Upper lobe of left lung (tissue), 4 donors: ENCODE measurements at regions not wholly inside any gene's neighbourhood (a gene's known extent, or its start where the extent isn't known, plus 50 kb on each side); places are given as distances from the start of the nearest gene placed in this dataset.

ENCODE experiments used
- EP300 ChIP-seq, 4 donors: sonication (generic); formaldehyde crosslinking; IDR thresholded peaks; one replicate each; pipeline ENCODE4 v1.5.1; 2017; ENCODE audit warnings: antibody characterized with exemption in 4 of 4, control low read depth in 2 of 4
- POLR2A ChIP-seq, 4 donors: fragments of 450-650 bp; IDR thresholded peaks; one replicate each; pipeline ENCODE4 v1.5.1; 2016 to 2017; ENCODE audit warnings: antibody characterized with exemption in 4 of 4, mild to moderate bottlenecking in 2 of 4
- POLR2AphosphoS5 ChIP-seq, 2 donors: sonication (generic); formaldehyde crosslinking; IDR thresholded peaks; one replicate each; pipeline ENCODE4 v1.5.1; 2017; ENCODE audit warnings: antibody characterized with exemption in 2 of 2
- TF ChIP-seq, protein P1 (sequence below), 6 experiments: fragments of 450-650 bp in 4 of 6; fragments of 200-600 bp in 2 of 6; sonication (generic) in 2 of 6; IDR thresholded peaks; one replicate each; pipeline ENCODE4 v1.5.1; 2016 to 2019; ENCODE audit warnings: antibody characterized with exemption in 6 of 6

DNA sequence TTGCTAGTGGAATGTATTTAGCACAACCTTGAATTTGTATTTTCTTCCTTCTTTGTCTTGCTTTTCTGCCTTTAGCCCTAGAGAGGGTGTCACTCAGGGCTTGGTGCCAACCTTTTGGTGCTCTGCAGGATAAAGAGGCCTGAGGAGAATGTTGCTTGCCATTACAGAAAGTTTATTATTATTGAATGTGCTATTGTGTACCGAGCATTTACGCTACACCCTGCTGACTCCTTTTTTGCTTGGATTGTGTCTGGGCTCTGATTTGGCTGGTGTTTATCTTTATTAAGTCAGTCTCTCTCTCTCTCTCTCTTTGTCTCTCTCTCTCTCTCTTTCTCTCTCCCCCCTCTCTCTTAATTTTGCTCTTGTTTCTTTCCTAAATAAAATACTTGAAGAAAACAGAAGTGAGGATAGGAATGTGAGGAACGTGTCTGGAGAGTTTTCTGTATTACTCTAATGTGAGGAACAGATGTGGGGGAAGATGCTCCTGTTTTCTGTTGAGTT lies 284.4 kb upstream of the PHYHIPL start:
- TF ChIP-seq, protein P1, sequence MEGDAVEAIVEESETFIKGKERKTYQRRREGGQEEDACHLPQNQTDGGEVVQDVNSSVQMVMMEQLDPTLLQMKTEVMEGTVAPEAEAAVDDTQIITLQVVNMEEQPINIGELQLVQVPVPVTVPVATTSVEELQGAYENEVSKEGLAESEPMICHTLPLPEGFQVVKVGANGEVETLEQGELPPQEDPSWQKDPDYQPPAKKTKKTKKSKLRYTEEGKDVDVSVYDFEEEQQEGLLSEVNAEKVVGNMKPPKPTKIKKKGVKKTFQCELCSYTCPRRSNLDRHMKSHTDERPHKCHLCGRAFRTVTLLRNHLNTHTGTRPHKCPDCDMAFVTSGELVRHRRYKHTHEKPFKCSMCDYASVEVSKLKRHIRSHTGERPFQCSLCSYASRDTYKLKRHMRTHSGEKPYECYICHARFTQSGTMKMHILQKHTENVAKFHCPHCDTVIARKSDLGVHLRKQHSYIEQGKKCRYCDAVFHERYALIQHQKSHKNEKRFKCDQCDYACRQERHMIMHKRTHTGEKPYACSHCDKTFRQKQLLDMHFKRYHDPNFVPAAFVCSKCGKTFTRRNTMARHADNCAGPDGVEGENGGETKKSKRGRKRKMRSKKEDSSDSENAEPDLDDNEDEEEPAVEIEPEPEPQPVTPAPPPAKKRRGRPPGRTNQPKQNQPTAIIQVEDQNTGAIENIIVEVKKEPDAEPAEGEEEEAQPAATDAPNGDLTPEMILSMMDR (IDR thresholded peaks at IDR 0.05): no peak
- TF ChIP-seq POLR2A (IDR thresholded peaks at IDR 0.05) (no peak), EP300 (IDR thresholded peaks at IDR 0.05) (no peak), POLR2AphosphoS5 (IDR thresholded peaks at IDR 0.05) (no peak)
